ENCODE measurements at regions not wholly inside any gene's neighbourhood (a gene's known extent, or its start where the extent isn't known, plus 50 kb on each side); places are given as distances from the start of the nearest gene placed in this dataset.
A peak's percentile ranks its signal among the peaks of the same experiment; 100 is the strongest.

GRCh38 chr5:172588380-172588779 lies 52.7 kb upstream of the NEURL1B start:
- Histone ChIP-seq H3K4me3 (no peak overlapping the region), H3K27ac (no peak overlapping the region), H3K4me1 (peaks cover 4 to 34% (median 10%) of the 10 kb centered on the region in 3 donors), H3K36me3 (no peaks in the 10 kb centered on the region), H3K9me3 (no peaks in the 10 kb centered on the region), H3K27me3 (no peaks in the 10 kb centered on the region)
- intact Hi-C loops (cut with DNase I): no loop called here
- TF ChIP-seq CTCF (IDR thresholded peaks at IDR 0.05) (no peak), POLR2A (IDR thresholded peaks at IDR 0.05) (no peak)
- 94 to 100% methylated on average over 2 to 5 of the region's 7 CpGs for WGBS, 2 donors
- DNase-seq: no peak

DNA sequence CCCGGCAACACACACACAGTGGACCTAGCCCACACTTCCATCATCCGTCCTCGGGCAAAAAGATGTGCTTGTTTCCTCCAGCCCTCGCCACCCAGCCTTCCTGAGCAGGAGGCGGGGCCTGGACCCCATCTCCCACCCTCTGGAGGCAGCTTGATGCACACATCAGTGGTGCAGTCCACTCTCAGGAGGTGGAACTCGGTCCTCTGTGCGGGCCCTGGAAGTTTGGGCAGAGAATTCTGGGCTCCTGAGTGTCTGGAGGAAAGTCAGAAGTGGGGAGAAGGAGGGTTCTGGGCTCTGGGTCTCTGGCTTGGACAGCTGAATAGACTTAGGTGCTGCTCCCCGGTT lies 54.0 kb upstream of the NEURL1B start:
- Histone ChIP-seq H3K9me3 (no peaks in the 10 kb centered on the region), H3K36me3 (no peaks in the 10 kb centered on the region), H3K4me3 (no peak overlapping the region), H3K27ac (peak overlapping the region in 3 of 4 donors; percentile 38 to 78 (median 58)), H3K4me1 (peaks cover 4 to 43% (median 15%) of the 10 kb centered on the region in 3 donors), H3K27me3 (no peaks in the 10 kb centered on the region)
- TF ChIP-seq CTCF (IDR thresholded peaks at IDR 0.05): no peak
- TF ChIP-seq POLR2A (IDR thresholded peaks at IDR 0.05): no peak
- no peak for DNase-seq
- intact Hi-C loops (cut with DNase I): no loop called here
- 50 to 56% methylated on average over 1 to 5 of the region's 8 CpGs for WGBS, 2 donors

- peaks cover 4 to 43% (median 17%) of the 10 kb centered on the region in 3 donors for H3K4me1 ChIP-seq
- H3K27me3 ChIP-seq: no peaks in the 10 kb centered on the region
- no peak for TF ChIP-seq POLR2A (IDR thresholded peaks at IDR 0.05)
- no peak for TF ChIP-seq CTCF (IDR thresholded peaks at IDR 0.05)
- H3K4me3 ChIP-seq: no peak overlapping the region
- H3K36me3 ChIP-seq: no peaks in the 10 kb centered on the region
- WGBS, 2 donors: 56 to 61% methylated on average over 13 to 19 of the region's 22 CpGs
- DNase-seq: no peak
- H3K9me3 ChIP-seq: no peaks in the 10 kb centered on the region
- peak overlapping the region in 3 of 4 donors; percentile 38 to 78 (median 58) for H3K27ac ChIP-seq
- intact Hi-C loops (cut with DNase I): no loop called here
Observed at GRCh38 chr5:172586125-172587060, 54.7 kb upstream of the NEURL1B start.

- WGBS, 2 donors: 60 to 79% methylated on average over 5 of the region's 5 CpGs
- no peak overlapping the region for H3K4me3 ChIP-seq
- no peak for DNase-seq
- H3K36me3 ChIP-seq: no peaks in the 10 kb centered on the region
- H3K4me1 ChIP-seq: peaks cover 4 to 43% (median 17%) of the 10 kb centered on the region in 3 donors
- H3K27me3 ChIP-seq: no peaks in the 10 kb centered on the region
- no peaks in the 10 kb centered on the region for H3K9me3 ChIP-seq
- peak overlapping the region; percentile 48 to 88 (median 78) for H3K27ac ChIP-seq
- intact Hi-C loops (cut with DNase I): no loop called here
- TF ChIP-seq POLR2A (IDR thresholded peaks at IDR 0.05): no peak
- TF ChIP-seq CTCF (IDR thresholded peaks at IDR 0.05): no peak
Observed at GRCh38 chr5:172585114-172585513, 55.9 kb upstream of the NEURL1B start.

- DNase-seq: no peak
- Histone ChIP-seq H3K36me3 (no peaks in the 10 kb centered on the region), H3K9me3 (no peaks in the 10 kb centered on the region), H3K27me3 (no peaks in the 10 kb centered on the region), H3K4me3 (no peak overlapping the region), H3K27ac (peak overlapping the region; percentile 48 to 88 (median 78)), H3K4me1 (peaks cover 4 to 43% (median 17%) of the 10 kb centered on the region in 3 donors)
- intact Hi-C loops (cut with DNase I): no loop called here
- WGBS, 2 donors: 80 to 84% methylated on average over 8 of the region's 8 CpGs
- TF ChIP-seq POLR2A (IDR thresholded peaks at IDR 0.05) (no peak), CTCF (IDR thresholded peaks at IDR 0.05) (no peak)
Observed at GRCh38 chr5:172584638-172585037, 56.4 kb upstream of the NEURL1B start.

Data from esophagus squamous epithelium (tissue), 5 donors.